Fibroblast of lung (primary cell): ENCODE measurements at regions not wholly inside any gene's neighbourhood (a gene's known extent, or its start where the extent isn't known, plus 50 kb on each side); places are given as distances from the start of the nearest gene placed in this dataset.

Source experiments
- EZH2 ChIP-seq: IDR thresholded peaks from 2 replicates; pipeline ENCODE4 v1.5.1; 2012; ENCODE audit warnings: low read length, control low read depth, mild to moderate bottlenecking; ENCODE audit errors: missing control alignments
- TF ChIP-seq, protein P1 (sequence below), 2 donors: IDR thresholded peaks in 1 of 2; conservative IDR thresholded peaks in 1 of 2; 1 replicate in 1 of 2; 2 replicates in 1 of 2; pipeline ENCODE4 v1.5.1; 2011 to 2012; ENCODE audit warnings: low read length in 2 of 2, control low read depth in 1 of 2, inconsistent platforms in 1 of 2, low read depth in 1 of 2, mild to moderate bottlenecking in 1 of 2

DNA sequence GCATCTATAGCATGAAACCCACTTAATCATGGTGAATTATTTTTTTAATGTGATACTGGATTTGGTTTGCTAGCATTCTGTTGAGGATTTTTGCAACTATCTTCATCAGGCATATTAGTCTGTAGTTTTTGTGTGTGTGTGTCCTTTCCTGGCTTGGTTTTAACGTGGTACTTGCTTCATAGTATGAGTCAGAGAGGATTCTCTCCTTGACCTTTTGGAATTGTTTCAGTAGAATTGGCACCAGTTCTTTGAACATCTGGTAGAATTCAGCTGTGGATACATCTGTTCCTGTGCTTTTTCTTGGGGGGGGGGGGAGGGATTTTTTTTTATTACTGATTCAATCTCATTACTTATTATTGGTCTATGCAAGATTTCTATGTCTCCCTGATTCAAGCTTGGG, 232.0 kb upstream of the KLF8 start:
- TF ChIP-seq, protein P1, sequence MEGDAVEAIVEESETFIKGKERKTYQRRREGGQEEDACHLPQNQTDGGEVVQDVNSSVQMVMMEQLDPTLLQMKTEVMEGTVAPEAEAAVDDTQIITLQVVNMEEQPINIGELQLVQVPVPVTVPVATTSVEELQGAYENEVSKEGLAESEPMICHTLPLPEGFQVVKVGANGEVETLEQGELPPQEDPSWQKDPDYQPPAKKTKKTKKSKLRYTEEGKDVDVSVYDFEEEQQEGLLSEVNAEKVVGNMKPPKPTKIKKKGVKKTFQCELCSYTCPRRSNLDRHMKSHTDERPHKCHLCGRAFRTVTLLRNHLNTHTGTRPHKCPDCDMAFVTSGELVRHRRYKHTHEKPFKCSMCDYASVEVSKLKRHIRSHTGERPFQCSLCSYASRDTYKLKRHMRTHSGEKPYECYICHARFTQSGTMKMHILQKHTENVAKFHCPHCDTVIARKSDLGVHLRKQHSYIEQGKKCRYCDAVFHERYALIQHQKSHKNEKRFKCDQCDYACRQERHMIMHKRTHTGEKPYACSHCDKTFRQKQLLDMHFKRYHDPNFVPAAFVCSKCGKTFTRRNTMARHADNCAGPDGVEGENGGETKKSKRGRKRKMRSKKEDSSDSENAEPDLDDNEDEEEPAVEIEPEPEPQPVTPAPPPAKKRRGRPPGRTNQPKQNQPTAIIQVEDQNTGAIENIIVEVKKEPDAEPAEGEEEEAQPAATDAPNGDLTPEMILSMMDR (conservative IDR thresholded peaks at IDR 0.05 in 1 of 2, IDR thresholded peaks at IDR 0.05 in 1 of 2; ENCODE audit: low read depth in 1 of 2, low read length in 2 of 2), result no peak
- TF ChIP-seq EZH2, result no peak
